GM18858 (cell line): ENCODE measurements at regions not wholly inside any gene's neighbourhood (a gene's known extent, or its start where the extent isn't known, plus 50 kb on each side); places are given as distances from the start of the nearest gene placed in this dataset.

Experiments
- ATAC-seq: cut with Tn5 transposase; IDR thresholded peaks from one replicate; pipeline ENCODE4 v1.9.1; 2021; ENCODE audit not compliant: unreplicated experiment

DNA sequence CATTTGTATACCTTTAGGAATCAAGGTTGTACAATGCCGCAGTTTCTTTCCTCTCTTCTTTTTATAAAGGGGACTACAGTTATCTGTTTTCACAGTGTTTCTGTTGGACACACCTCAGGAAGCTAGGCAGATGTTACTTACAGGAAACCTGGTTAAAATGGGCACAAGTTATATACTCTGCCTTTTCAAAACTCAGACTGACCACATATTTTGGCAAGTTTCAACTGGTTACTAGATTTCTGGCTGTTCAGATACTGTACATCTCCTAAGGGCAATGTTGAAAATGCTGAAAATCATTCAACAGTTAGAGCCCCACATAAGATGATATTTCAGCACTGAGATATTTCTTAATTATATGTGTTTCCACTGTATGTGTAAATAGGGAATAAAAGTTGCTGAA is 92.5 kb upstream of the SLC35B3 start:
- no peak for ATAC-seq

DNA sequence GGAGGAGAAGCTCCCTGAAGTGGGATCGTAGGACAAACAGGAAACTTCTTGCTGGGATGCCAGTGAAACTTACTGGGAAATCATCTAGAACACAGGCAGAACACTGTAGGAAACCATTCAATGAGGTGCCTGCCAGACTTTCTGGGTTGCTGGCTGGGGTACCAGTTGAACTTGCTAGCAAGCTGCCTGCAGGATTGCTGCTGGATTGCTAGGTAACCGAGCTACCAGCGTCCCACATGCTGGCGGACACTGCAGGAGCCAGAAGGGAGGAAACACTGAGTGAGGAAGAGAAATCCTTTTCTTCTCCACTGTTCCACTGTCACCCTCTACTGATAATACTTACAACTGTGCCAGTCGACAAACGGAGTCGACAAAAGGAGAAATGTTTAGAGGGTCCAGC is 91.3 kb upstream of the SLC35B3 start:
- ATAC-seq = no peak

DNA sequence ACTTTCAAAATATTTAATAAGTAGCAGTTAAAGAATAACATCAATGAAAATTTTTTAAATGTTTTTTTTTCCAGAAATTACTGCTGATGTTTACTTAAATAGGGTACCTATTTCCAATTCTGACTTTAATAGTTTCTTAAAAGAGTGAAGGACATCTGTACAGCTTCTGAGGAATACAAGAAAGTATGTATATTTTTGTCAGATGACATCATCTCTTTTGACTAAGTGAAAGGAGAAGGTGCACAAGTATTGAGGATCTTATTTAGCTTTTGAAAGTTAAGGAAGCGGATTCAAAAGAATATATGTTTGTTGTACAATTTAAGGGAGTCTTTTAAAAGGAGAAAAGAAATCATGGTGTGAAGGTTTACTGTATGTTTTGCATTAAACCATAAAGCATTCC is 90.0 kb upstream of the SLC35B3 start:
- ATAC-seq = no peak

DNA sequence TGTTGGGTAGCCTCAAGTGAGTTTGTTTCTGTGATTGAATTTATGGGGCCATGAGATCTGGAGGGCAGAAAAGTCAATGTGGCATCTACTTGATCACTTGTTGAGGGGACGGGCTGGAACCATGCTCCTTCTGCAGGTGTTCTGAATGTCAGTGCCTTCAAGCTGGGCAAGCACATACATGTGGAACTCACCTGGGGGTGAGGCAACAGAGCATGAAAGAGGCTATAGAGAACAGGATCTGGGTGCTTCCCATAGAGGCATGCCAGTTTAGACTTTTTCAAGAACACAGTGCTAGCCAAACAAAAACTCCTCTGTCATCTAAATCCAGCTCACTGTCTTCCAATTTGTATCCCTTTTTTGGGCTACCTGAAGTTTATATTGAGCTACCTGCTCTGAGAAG is 77.8 kb upstream of the SLC35B3 start:
- ATAC-seq = no peak

DNA sequence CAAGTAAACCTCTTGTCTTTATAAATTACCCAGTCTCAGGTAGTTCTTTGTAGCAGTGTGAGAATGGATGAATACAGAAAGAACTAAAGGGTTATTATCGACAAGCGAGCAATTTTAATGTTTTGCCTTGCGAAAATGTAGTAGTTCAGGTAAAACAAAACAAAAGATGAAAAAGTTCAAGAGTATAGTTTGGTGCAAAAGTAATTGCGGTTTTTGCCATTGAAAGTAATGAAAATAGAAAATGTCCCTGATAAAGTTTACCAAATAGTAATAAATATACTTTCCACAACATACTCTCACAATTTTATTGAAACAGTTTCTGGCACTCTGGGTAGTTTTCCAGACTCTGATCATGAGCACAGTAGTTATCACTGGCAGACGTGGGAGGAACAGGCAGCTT is 71.9 kb upstream of the SLC35B3 start:
- ATAC-seq = no peak

DNA sequence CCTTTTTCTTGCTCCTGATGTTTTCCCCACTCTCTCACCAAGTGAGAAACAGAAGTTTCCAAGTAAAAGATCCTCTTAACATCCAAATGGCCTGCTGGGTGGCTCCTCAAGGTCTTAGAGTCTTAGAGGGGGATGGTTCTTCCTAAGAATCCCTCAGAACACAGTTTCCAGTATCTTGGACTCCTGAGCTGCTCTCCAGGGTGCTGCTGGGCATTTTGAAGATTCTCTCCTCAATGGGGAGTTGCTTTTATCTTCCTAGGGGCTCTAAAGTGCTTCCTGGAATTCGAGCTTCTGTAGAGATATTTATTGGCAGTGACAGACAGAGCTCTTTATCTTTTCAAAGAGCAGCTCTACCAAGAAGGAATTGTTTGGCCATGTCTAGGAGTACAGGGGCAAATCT is 70.8 kb upstream of the SLC35B3 start:
- ATAC-seq = no peak

DNA sequence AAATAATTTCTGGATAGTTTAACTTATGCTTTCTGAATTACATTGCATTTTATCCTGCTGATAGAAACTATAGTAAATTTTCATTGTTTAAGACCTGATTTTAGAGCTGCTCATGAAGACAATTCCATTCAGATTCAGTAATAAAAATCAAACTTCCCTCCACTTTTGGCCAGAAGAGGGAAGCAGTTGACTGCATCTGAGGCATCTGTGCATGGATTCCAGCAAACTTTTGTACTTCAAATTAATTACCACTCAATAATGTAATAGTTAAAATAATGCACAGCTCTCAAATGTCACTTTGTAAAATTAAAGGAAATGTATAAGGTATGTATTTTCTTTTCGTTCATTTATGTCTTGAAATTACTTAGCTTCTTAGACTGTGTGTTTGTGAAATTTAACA is 64.2 kb upstream of the SLC35B3 start:
- no peak for ATAC-seq

DNA sequence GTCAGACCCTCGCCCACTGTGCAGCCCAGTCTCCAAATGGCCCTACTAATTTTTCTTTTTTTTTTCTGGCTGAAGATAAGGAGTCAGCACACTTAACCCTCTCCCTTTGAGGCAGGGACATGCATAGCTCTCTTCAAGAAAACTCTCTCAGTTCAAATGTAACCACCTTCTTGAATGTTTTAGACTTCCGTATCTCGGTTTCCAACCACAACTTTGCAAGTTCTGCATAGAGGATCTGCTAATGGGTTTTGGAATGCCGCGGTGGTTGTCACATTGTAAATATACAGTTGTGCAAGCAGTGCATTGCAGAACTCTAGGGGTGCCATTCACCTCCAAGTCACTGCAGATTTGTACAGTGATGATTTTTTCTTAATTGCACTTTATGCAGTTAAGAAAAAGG is 59.4 kb upstream of the SLC35B3 start:
- no peak for ATAC-seq

DNA sequence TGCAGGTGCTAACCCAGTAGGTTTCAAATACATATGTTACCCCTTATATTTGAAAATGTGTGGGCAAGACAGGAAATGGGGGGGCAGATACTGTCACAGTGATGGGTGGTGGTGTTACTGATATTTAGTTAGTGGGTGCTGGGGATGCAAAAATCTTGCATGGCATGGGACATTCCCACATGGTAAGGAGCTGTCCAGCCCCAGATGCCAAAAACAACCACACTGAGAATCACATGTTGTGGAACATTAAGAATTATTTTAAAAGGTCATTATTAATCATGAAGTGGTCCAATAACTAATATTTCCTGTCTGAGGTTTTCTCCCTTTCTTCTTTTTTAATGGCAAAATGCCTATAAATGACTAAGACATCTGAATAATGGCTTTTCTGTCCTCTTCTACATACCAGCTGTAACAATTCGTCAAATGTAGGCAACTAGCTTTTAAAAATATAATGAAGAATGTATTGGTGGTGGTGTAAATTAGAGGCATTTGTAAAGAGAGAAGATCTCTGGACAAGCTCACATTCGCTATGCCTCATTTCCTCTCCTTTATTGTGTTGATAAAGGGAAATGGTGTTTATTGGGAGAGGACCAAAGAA is 57.3 kb upstream of the SLC35B3 start:
- ATAC-seq = no peak
